ENCODE measurements at regions not wholly inside any gene's neighbourhood (a gene's known extent, or its start where the extent isn't known, plus 50 kb on each side); places are given as distances from the start of the nearest gene placed in this dataset.
A peak's percentile ranks its signal among the peaks of the same experiment; 100 is the strongest.

DNA sequence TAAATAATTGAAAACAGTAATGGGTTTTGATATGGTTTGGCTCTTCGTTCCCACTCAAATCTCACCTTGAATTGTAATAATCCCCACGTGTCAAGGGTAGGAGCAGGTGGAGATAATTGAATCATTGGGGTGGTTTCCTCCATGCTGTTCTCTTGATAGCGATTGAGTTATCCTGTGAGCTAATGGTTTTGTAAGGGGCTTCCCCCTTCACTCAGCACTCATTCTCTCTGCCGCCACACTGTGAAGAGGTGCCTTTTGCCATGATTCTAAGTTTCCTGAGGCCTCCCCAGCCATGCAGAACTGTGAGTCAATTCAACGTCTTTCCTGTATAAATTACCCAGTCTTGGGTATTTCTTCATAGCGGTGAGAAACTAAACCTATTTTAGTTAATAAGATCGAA is 551.7 kb upstream of the POT1 start:
- H3K27me3 ChIP-seq (ENCODE audit: control insufficient read depth, insufficient read depth, low read length), result no peaks in the 10 kb centered on the region
- no peak for DNase-seq
- no peak overlapping the region for H3K4me3 ChIP-seq (ENCODE audit: insufficient read depth, low read depth, low read length)
- H3K36me3 ChIP-seq (replicated peaks; ENCODE audit: control insufficient read depth, insufficient read depth, low read length), result no peaks in the 10 kb centered on the region

DNA sequence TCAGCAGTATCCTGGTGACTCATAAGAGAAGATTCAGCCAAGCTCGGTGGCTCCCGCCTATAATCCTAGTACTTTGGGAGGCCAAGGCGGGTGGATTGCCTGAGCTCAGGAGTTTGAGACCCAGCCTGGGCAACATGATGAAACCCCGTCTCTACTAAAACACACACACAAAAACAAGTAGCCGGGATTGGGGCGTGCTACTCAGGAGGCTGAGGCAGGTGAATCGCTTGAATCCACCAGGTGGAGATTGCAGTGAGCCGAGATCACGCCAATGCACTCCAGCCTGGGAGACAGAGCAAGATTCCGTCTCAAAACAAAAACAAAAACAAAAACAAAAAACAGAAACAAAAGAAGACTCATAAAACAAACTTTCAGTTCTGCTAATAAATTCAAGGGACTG is 551.1 kb upstream of the POT1 start:
- no peak for DNase-seq
- Histone ChIP-seq H3K36me3 (replicated peaks; ENCODE audit: control insufficient read depth, insufficient read depth, low read length) (no peaks in the 10 kb centered on the region), H3K27me3 (ENCODE audit: control insufficient read depth, insufficient read depth, low read length) (no peaks in the 10 kb centered on the region), H3K4me3 (ENCODE audit: insufficient read depth, low read depth, low read length) (no peak overlapping the region)

DNA sequence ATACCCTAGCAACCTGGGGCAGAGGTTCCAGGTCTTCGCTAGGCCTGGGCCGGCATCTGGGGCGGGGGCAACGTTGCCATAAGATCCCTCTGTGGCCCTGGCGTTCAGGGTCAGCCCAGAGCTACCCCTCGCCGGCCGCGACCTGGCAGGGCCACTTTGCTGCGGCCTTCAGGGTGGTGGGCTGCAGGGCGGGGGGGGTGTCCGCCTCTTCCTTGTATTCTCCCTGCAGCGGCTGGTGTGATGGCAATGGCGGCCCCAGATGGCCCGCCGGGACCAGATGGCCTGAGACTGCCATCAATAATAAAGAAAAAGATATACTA is 539.2 kb upstream of the POT1 start:
- Histone ChIP-seq H3K27me3 (ENCODE audit: control insufficient read depth, insufficient read depth, low read length) (no peaks in the 10 kb centered on the region), H3K4me3 (ENCODE audit: insufficient read depth, low read depth, low read length) (no peak overlapping the region), H3K36me3 (replicated peaks; ENCODE audit: control insufficient read depth, insufficient read depth, low read length) (no peaks in the 10 kb centered on the region)
- DNase-seq, result no peak

DNA sequence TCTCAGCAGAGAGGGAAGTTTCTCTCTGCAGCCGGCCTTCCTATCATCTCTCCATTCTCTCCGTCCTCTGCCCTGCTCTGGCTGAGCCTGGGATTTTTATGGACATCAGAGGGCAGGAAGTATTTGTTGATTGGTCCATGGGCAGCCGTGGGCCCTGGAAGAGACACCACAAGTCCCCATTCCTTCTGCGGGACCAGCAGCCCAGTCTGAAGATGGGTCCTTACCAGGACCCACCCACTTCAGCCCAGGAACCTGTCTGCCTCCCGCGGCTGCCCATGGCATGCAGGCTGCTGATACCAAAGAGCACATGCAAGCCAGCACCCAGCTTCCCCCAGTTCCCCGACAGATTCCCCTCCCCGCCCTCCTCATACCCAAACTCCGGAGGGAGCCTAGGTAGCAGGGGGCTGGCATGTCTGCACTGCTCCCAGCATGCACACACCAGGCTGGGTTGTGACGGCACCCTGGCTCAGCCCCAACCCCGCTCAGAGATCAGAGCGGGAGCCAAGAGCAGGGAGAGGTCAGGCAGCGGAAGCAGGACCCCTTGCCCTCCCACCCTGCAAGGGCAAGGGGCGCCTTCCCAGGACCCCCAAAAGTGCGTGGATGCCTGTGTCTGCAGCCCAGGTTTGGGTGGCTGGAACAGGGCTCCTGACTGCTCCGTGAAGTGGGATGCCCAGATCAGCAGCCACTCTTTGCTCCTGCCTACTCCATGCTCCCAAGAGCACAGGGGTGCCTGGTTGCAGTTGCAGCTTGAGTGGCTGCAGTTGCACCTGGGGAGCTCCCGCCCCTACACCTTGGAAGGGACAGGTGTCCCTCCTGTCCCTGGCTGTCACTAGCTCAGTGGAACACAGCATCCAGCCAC is 538.6 kb upstream of the POT1 start:
- H3K27me3 ChIP-seq (ENCODE audit: control insufficient read depth, insufficient read depth, low read length), result no peaks in the 10 kb centered on the region
- no peaks in the 10 kb centered on the region for H3K36me3 ChIP-seq (replicated peaks; ENCODE audit: control insufficient read depth, insufficient read depth, low read length)
- peak; percentile 3 for DNase-seq
- H3K4me3 ChIP-seq (ENCODE audit: insufficient read depth, low read depth, low read length), result no peak overlapping the region

DNA sequence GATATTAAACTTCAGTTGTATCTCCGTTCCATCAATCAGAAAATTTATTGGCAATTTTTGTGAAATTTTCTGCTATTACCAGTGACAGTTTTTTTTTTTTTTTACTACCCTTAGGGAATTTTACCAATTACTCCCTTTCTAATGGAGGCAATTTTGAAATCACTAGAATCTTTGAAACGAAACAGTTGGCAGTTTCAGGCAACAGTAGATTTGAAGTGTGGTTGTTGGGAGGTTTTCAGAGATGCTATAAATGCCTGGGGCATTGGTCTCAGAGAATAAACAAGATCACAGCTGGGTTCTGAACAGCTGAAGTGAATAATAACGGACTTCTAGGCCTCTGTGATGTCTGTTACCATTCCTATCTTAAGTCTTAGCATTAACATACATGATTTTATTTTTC is 535.9 kb upstream of the POT1 start:
- H3K27me3 ChIP-seq (ENCODE audit: control insufficient read depth, insufficient read depth, low read length), result no peaks in the 10 kb centered on the region
- H3K36me3 ChIP-seq (replicated peaks; ENCODE audit: control insufficient read depth, insufficient read depth, low read length), result no peaks in the 10 kb centered on the region
- no peak for DNase-seq
- H3K4me3 ChIP-seq (ENCODE audit: insufficient read depth, low read depth, low read length), result no peak overlapping the region

DNA sequence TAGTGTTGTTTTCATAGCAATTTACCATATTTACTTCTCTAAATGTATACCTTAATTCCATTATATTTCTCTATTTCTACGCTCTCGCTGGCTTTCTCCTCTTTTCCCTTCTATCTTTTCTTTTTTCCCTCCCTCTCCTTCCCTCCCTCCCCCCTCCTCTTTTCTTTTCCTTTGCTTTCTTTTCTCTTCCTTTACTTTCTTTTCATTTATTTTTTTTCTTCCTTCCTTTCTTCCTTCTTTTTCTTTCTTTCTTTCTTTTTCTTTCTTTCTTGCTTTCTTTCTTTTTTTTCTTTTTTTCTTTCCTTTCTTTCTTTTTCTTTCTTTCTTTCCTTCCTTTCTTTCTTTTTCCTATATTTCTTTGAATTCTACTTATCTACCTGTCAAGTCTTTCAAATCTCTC is 533.0 kb upstream of the POT1 start:
- Histone ChIP-seq H3K27me3 (ENCODE audit: control insufficient read depth, insufficient read depth, low read length) (no peaks in the 10 kb centered on the region), H3K36me3 (replicated peaks; ENCODE audit: control insufficient read depth, insufficient read depth, low read length) (no peaks in the 10 kb centered on the region), H3K4me3 (ENCODE audit: insufficient read depth, low read depth, low read length) (no peak overlapping the region)
- no peak for DNase-seq

DNA sequence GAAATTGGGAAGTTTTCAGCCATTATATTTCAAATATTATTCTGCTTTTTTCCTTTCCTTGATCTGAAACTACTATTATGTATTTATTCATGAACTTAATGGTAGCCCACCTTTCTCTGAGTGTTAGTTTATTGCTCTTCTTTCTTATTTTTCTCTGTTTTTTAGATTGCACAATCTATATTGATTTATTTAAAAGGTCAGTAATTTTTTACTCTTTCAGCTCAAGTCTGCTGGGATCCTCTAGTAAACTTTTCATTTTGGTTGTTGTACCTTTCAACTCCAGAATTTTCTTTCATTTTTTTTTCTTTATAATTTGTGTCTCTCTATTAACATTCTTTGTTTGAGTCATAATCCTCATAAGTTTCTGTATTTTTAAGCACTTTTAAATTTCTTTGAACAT is 529.4 kb upstream of the POT1 start:
- Histone ChIP-seq H3K36me3 (replicated peaks; ENCODE audit: control insufficient read depth, insufficient read depth, low read length) (no peaks in the 10 kb centered on the region), H3K4me3 (ENCODE audit: insufficient read depth, low read depth, low read length) (no peak overlapping the region), H3K27me3 (ENCODE audit: control insufficient read depth, insufficient read depth, low read length) (no peaks in the 10 kb centered on the region)
- no peak for DNase-seq

DNA sequence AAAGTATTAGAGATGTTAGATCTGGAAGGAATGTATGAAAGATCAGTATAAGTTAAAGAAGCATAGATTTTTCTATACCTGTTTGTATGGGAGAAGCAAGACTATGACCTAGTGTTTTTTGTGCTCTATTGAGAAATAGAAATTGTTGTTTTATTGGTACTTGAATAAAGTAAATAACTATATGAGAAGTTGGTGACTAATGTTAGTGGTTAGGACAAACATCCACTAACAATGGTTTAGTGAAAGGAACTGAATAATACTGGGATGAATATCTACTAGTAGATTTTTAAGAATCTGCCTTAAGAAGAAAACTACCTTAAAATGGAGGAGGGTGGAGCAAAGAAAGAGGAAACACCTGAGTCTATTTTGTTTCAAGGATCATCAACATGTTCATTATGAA is 521.1 kb upstream of the POT1 start:
- Histone ChIP-seq H3K27me3 (ENCODE audit: control insufficient read depth, insufficient read depth, low read length) (no peaks in the 10 kb centered on the region), H3K4me3 (ENCODE audit: insufficient read depth, low read depth, low read length) (no peak overlapping the region), H3K36me3 (replicated peaks; ENCODE audit: control insufficient read depth, insufficient read depth, low read length) (no peaks in the 10 kb centered on the region)
- DNase-seq, result no peak

DNA sequence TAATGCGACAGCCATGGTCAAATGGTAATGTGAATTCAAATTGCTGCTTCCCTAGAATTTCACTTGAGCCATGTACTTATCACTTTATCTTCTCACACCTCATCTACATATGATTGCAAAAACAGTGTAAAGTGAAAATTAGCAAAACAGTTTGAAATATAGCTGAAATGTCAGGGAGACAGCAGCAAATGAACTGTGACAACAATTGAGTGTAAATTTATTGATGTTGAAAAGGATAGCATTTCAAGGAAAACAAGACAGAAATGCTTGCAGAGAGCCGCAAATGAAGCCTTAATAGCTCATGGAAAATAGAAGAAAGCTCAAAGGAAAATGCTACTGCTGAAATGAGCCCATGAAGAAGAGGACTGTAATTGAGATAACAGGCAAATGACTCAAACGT is 516.2 kb upstream of the POT1 start:
- Histone ChIP-seq H3K4me3 (ENCODE audit: insufficient read depth, low read depth, low read length) (no peak overlapping the region), H3K27me3 (ENCODE audit: control insufficient read depth, insufficient read depth, low read length) (no peaks in the 10 kb centered on the region), H3K36me3 (replicated peaks; ENCODE audit: control insufficient read depth, insufficient read depth, low read length) (no peaks in the 10 kb centered on the region)
- DNase-seq, result no peak

DNA sequence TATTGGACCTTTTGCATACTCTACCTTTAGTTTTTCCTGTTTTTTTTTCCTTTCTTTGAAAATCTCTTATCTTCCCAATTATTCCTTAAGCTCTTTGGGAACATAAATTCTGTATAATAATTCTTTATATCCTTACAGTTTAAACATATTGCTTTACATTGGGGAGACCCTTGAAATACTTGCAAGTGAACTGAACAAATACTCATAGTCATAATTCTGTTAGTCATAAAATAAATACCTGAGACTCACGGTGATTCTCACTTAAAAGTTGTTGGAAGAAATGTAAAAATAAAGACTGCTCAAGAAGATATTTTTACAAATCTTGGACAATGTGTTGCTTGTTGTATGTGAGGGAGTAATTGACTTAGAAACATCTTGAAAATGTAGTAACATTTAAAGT is 515.2 kb upstream of the POT1 start:
- no peaks in the 10 kb centered on the region for H3K36me3 ChIP-seq (replicated peaks; ENCODE audit: control insufficient read depth, insufficient read depth, low read length)
- DNase-seq, result no peak
- no peaks in the 10 kb centered on the region for H3K27me3 ChIP-seq (ENCODE audit: control insufficient read depth, insufficient read depth, low read length)
- H3K4me3 ChIP-seq (ENCODE audit: insufficient read depth, low read depth, low read length), result no peak overlapping the region

DNA sequence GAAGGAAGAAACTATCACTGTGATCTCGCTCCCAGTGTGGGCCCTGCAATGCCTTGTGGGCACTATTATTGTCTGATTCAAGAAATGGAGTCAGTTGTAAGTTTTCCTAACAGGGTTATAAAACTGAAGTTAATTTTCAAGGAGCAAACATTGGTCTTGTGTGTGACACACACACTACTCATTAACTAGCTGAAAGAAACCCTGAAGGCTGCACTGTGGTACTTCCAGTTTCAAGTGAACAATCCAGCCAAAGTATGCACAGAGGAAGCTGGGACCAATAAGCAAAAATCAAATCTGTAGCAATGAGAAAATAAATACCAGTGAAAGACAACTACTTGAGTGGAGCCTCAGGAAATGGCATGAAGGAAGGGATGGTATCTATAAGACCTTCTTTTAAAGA is 506.6 kb upstream of the POT1 start:
- Histone ChIP-seq H3K4me3 (ENCODE audit: insufficient read depth, low read depth, low read length) (no peak overlapping the region), H3K36me3 (replicated peaks; ENCODE audit: control insufficient read depth, insufficient read depth, low read length) (no peaks in the 10 kb centered on the region), H3K27me3 (ENCODE audit: control insufficient read depth, insufficient read depth, low read length) (no peaks in the 10 kb centered on the region)
- DNase-seq, result no peak

DNA sequence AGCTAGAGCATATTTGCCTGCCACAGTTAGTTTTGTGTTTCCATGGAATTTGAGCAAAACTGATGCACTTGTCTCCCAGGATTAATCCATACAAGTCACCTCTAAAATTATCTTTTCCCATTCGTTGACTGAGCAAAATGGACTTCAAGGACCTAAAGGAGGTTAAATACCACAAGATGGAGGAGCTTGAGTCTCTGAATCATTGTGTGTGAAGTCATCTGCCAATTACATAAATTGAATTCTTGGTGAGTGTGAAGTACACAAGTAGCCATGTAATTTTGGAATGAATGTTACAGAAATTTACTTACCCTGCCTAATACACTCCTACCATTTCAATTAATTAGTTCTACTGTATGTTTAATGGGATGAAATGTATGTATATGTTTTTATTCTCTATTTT is 501.7 kb upstream of the POT1 start:
- DNase-seq, result no peak
- Histone ChIP-seq H3K27me3 (ENCODE audit: control insufficient read depth, insufficient read depth, low read length) (no peaks in the 10 kb centered on the region), H3K36me3 (replicated peaks; ENCODE audit: control insufficient read depth, insufficient read depth, low read length) (no peaks in the 10 kb centered on the region), H3K4me3 (ENCODE audit: insufficient read depth, low read depth, low read length) (no peak overlapping the region)

DNA sequence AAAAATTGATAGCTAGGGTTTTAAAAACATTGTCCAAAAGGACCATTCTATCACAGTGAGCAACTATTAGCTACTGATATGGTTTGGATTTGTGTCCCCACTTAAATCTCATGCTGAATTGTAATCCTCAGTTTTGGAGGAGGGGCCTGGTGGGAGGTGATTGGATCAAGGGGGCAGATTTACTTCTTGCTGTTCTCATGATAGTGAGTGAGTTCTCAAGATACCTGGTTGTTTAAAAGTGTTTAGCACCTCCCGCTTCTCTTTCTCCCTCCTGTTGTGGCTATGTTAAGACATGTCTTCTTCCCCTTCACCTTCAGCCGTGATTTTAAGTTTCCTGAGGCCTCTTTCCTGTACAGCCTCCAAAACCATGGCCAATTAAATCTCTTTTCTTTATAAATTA is 500.4 kb upstream of the POT1 start:
- H3K4me3 ChIP-seq (ENCODE audit: insufficient read depth, low read depth, low read length), result no peak overlapping the region
- H3K27me3 ChIP-seq (ENCODE audit: control insufficient read depth, insufficient read depth, low read length), result no peaks in the 10 kb centered on the region
- DNase-seq, result no peak
- H3K36me3 ChIP-seq (replicated peaks; ENCODE audit: control insufficient read depth, insufficient read depth, low read length), result no peaks in the 10 kb centered on the region

DNA sequence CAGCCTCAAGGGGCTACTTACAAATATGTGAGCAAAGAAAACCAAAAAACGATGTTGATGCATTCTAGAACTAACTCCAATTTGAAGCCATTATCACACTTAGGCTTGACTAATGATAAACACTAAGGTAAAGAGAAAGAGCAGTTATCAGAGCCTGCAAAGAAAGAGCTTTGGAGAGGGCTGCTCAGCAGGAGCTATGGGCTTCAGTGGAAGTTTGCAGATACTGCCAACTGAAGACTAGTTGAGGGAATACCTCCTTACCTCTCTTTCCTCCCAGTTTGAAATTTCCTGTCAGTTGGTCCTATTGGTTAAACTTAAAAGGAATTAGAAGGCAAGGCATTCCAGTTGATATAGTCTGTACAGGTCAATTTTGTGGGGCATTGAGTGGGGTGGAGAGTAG is 498.1 kb upstream of the POT1 start:
- DNase-seq, result no peak
- Histone ChIP-seq H3K27me3 (ENCODE audit: control insufficient read depth, insufficient read depth, low read length) (no peaks in the 10 kb centered on the region), H3K4me3 (ENCODE audit: insufficient read depth, low read depth, low read length) (no peak overlapping the region), H3K36me3 (replicated peaks; ENCODE audit: control insufficient read depth, insufficient read depth, low read length) (no peaks in the 10 kb centered on the region)

DNA sequence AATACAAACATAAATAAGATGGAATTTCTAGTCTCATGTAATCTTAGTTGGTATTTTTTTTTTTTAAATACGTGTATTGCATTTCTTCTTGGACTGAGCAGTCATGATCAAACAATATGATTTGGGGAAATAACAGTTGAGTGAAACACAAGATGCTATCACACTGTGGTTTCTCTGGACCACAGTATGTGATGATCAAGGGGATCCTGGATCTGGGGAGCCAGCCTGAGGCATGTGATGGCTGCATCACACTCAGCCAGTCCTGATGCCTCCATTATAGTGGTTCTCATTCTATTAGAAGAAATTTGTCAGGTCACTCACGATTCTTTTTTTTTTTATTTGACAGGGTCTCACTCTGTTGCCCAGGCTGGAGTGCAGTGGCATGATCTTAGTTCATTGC is 495.9 kb upstream of the POT1 start:
- no peaks in the 10 kb centered on the region for H3K27me3 ChIP-seq (ENCODE audit: control insufficient read depth, insufficient read depth, low read length)
- no peak overlapping the region for H3K4me3 ChIP-seq (ENCODE audit: insufficient read depth, low read depth, low read length)
- no peaks in the 10 kb centered on the region for H3K36me3 ChIP-seq (replicated peaks; ENCODE audit: control insufficient read depth, insufficient read depth, low read length)
- DNase-seq, result no peak

DNA sequence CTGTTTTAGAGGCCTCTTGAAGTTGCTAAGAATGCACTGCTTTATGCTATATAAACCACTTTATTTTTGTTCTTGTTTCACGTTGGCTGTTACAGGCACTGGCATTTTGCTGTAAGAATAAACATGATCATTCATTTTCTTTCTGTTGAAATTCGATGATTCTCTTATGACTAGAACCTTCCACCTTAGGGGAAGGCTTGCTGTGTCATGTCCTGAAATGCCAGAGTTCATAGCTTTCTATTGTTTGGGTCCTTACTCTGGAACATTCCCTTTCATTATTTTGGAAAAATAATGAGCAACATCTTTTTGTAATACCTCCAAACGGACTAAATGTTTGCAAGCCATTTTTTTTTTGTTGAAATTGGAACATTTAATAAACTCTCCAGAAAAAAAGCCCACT is 495.1 kb upstream of the POT1 start:
- DNase-seq, result no peak
- no peak overlapping the region for H3K4me3 ChIP-seq (ENCODE audit: insufficient read depth, low read depth, low read length)
- H3K27me3 ChIP-seq (ENCODE audit: control insufficient read depth, insufficient read depth, low read length), result no peaks in the 10 kb centered on the region
- no peaks in the 10 kb centered on the region for H3K36me3 ChIP-seq (replicated peaks; ENCODE audit: control insufficient read depth, insufficient read depth, low read length)
